Erythroblast (primary cell): ENCODE measurements at regions not wholly inside any gene's neighbourhood (a gene's known extent, or its start where the extent isn't known, plus 50 kb on each side); places are given as distances from the start of the nearest gene placed in this dataset.

Experiments used
- GATA1 ChIP-seq: IDR thresholded peaks from 2 replicates; pipeline ENCODE4 v1.6.1; 2011; ENCODE audit warnings: low read depth, mild to moderate bottlenecking, control low read depth, low read length, moderate library complexity
- POLR2A ChIP-seq: IDR thresholded peaks from 2 replicates; pipeline ENCODE4 v1.6.1; 2011; ENCODE audit warnings: mild to moderate bottlenecking, low read length

DNA sequence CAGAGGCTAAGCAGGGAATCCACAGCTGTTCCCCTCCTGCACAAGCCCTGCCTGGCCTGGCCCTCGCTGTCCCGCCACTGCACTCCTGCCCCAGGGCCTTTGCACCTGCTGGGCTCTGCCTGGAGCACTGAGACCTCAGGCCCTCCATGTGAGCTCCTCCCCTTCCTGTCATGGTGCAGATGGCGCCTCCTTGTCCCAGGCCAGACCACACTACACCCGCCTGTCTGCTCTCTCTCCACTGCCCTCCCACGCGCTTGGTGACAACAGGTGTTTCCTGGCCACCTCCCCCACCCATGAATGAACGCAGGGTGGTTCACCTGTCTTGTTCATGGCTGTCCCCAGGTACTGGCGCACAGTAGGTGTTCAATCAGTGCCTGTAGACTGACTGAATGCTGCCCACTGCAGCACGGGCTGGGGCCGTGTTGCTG lies 82.9 kb downstream of the NCOR2 start:
- TF ChIP-seq POLR2A (no peak), GATA1 (no peak)
